HG03342 (cell line): ENCODE measurements at regions not wholly inside any gene's neighbourhood (a gene's known extent, or its start where the extent isn't known, plus 50 kb on each side); places are given as distances from the start of the nearest gene placed in this dataset.
"Not testable (repeated sequence)": the region's sequence is repeated elsewhere in the genome, so short reads cannot be mapped to it uniquely, and the experiment has no call there.

Experiments used
- ATAC-seq: cut with Tn5 transposase; IDR thresholded peaks from one replicate; pipeline ENCODE4 v1.9.1; 2021; ENCODE audit warnings: mild to moderate bottlenecking, moderate library complexity; ENCODE audit not compliant: unreplicated experiment

- ATAC-seq: no peak
These were observed 278.7 kb downstream of the FOXL1 start for GRCh38 chr16:86856946-86857586.

- no peak for ATAC-seq
These were observed 279.5 kb downstream of the FOXL1 start for GRCh38 chr16:86857807-86858206.

- ATAC-seq: no peak
These were observed 280.2 kb downstream of the FOXL1 start for GRCh38 chr16:86858501-86858900.

GRCh38 chr16:86861270-86861858 lies 283.0 kb downstream of the FOXL1 start:
- not testable (repeated sequence) for ATAC-seq

- no peak for ATAC-seq
These were observed 284.4 kb downstream of the FOXL1 start for GRCh38 chr16:86862595-86863280.

GRCh38 chr16:86863609-86864008 lies 285.3 kb downstream of the FOXL1 start:
- no peak for ATAC-seq

GRCh38 chr16:86864586-86864985 lies 286.2 kb downstream of the FOXL1 start:
- ATAC-seq: no peak

GRCh38 chr16:86865851-86866662 lies 287.7 kb downstream of the FOXL1 start:
- no peak for ATAC-seq

- ATAC-seq: no peak
These were observed 288.8 kb downstream of the FOXL1 start for GRCh38 chr16:86866986-86867722.

GRCh38 chr16:86868070-86868469 lies 289.7 kb downstream of the FOXL1 start:
- ATAC-seq: no peak

GRCh38 chr16:86868786-86869185 lies 290.4 kb downstream of the FOXL1 start:
- no peak for ATAC-seq

- no peak for ATAC-seq
These were observed 291.1 kb downstream of the FOXL1 start for GRCh38 chr16:86869288-86870022.

- ATAC-seq: no peak
These were observed 292.0 kb downstream of the FOXL1 start for GRCh38 chr16:86870380-86870779.

GRCh38 chr16:86872131-86872530 lies 293.8 kb downstream of the FOXL1 start:
- no peak for ATAC-seq

GRCh38 chr16:86872833-86873232 lies 294.5 kb downstream of the FOXL1 start:
- no peak for ATAC-seq

GRCh38 chr16:86874141-86874540 lies 295.8 kb downstream of the FOXL1 start:
- no peak for ATAC-seq

GRCh38 chr16:86876499-86876898 lies 298.1 kb downstream of the FOXL1 start:
- ATAC-seq: no peak

GRCh38 chr16:86877108-86877507 lies 298.8 kb downstream of the FOXL1 start:
- no peak for ATAC-seq

GRCh38 chr16:86877835-86878234 lies 299.5 kb downstream of the FOXL1 start:
- ATAC-seq: no peak
